Fibroblast of mammary gland (primary cell): ENCODE measurements at regions not wholly inside any gene's neighbourhood (a gene's known extent, or its start where the extent isn't known, plus 50 kb on each side); places are given as distances from the start of the nearest gene placed in this dataset.
A peak's percentile ranks its signal among the peaks of the same experiment; 100 is the strongest.

Source experiments
- DNase-seq: peaks from one replicate; pipeline ENCODE4 v3.0.0-alpha.2; 2010; ENCODE audit warnings: low read depth
- H3K4me3 ChIP-seq: 2 replicates; pipeline ENCODE4 v1.5.1; 2011; ENCODE audit warnings: low read depth, mild to moderate bottlenecking, low read length, moderate library complexity; ENCODE audit not compliant: control insufficient read depth
- TF ChIP-seq, protein P1 (sequence below): conservative IDR thresholded peaks from 2 replicates; pipeline ENCODE4 v1.5.1; 2011; ENCODE audit warnings: low read depth, low read length, inconsistent platforms; ENCODE audit not compliant: control insufficient read depth, insufficient read depth

DNA sequence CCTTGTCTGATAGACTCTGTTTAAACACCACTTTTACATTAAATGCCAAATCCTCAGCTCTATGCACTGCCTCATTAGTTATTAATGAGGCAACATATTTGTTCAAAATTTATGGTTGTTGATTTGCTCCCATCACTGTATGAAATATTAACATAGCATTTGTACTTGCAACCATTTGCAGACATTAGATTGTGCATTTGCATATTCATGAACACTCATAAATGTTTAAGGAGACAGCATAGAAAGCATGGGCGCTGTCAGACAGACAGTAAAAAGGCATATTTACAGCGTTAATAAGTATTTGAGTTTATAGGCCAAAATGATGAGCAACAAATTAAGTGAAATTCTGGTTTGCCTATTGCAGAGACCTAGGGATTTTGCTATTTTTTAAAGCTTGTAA, 502.3 kb downstream of the TXNL1 start:
- H3K4me3 ChIP-seq, result no peak overlapping the region
- DNase-seq, result no peak
- TF ChIP-seq, protein P1, sequence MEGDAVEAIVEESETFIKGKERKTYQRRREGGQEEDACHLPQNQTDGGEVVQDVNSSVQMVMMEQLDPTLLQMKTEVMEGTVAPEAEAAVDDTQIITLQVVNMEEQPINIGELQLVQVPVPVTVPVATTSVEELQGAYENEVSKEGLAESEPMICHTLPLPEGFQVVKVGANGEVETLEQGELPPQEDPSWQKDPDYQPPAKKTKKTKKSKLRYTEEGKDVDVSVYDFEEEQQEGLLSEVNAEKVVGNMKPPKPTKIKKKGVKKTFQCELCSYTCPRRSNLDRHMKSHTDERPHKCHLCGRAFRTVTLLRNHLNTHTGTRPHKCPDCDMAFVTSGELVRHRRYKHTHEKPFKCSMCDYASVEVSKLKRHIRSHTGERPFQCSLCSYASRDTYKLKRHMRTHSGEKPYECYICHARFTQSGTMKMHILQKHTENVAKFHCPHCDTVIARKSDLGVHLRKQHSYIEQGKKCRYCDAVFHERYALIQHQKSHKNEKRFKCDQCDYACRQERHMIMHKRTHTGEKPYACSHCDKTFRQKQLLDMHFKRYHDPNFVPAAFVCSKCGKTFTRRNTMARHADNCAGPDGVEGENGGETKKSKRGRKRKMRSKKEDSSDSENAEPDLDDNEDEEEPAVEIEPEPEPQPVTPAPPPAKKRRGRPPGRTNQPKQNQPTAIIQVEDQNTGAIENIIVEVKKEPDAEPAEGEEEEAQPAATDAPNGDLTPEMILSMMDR, result no peak

DNA sequence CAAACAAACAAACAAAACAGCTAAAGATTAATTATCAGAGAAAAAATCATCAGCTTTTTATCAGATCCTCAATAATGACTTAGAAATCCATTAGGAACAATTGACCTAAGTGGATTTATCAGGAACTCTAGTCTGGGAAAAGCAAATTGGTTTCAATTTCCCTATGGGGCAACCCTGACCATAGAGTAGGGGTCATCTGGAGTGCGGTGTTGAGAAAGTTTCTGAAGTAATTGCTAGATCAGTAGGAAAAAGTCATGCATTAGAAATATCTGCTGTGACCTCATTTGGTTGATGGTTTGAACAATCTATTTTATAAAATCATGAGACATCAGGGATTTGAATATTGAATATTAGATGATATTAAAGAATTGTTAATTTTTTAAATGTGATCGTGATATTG, 507.9 kb downstream of the TXNL1 start:
- peak; percentile 16 for DNase-seq
- TF ChIP-seq, protein P1, result no peak
- H3K4me3 ChIP-seq, result no peak overlapping the region

- TF ChIP-seq, protein P1, result no peak
- no peak for DNase-seq
Measured at GRCh38 chr18:56128153-56128791, 510.1 kb downstream of the TXNL1 start.

DNA sequence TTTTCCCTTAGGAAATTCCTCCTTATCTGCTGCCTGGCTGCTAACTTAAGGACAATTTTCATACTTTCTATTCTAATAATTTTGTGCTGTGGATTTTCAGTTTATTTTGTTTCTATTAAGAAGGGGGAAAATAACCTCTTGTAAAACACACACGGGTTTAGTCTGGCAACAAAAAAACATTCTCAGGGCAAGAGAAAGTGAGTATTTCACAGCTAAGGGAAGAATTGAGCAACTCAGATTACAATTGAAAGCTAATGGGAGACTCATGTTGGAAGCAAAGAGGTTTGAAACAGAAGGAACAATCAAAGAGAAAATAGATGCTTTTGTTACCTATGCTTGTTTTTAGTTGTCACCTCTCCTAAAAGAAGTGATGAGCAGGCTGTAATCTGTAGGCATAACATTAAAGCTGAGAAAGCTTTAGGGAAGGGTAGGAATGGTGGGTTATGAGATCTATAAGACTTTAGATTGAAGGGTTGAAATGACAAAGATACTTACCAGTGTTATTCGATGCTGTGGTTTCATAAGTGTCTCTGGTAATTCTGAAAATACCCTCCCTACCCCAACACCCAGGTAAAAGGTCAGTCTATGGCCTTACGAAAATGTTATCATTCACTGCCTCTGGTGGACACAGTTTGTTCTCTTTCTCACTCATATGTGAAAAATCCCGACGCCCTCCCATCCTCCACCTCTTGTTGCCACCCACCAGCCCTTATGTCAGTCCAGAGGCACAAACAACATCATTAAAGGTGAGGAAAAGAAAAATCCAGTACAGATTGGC, 510.9 kb downstream of the TXNL1 start:
- H3K4me3 ChIP-seq, result no peak overlapping the region
- TF ChIP-seq, protein P1, result no peak
- DNase-seq, result peak; percentile 36

More at GRCh38 chr18:56128153-56128791, 510.1 kb downstream of the TXNL1 start:
- H3K4me3 ChIP-seq, result no peak overlapping the region

- TF ChIP-seq, protein P1, result no peak
- H3K4me3 ChIP-seq, result no peak overlapping the region
- peak; percentile 87 for DNase-seq
Measured at GRCh38 chr18:56124186-56124585, 514.2 kb downstream of the TXNL1 start.

DNA sequence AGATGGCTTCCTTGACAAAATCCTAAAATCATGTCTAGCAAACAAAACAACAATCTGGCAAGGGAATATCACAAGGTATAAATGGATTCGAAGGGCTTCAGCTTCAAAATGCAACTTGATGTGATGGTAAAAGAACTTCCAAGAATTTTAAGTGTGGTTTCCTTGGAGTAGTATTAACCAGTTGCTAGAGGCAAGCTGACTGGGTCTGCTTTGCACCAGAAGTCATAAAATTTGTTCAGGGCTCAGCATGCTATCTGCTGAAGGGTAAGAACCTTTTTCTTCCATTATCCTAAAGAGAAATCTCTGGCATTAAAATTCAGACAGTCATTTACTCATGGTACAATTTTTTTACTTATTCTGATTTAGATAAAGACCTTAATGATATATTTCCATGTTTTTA, 516.7 kb downstream of the TXNL1 start:
- TF ChIP-seq, protein P1, result no peak
- DNase-seq, result no peak
- no peak overlapping the region for H3K4me3 ChIP-seq

DNA sequence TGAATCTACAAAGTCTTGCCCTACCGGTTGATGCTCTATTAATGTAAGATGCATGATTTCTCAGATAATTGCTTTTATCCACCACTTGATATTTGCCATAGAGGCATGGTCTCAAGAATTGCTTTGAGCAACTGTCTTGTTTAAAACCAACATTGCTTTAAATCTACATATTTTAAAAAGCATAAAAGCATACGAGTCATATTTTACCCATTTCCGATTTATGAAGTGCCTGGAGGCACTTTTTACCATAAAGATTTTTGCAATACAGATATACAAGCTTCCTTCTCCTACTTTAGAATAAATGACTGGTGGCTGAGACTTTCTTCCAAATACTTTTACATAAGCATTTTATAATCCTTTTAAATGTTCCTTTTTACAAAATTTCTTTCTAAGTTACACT, 517.6 kb downstream of the TXNL1 start:
- no peak for DNase-seq
- H3K4me3 ChIP-seq, result no peak overlapping the region
- TF ChIP-seq, protein P1, result no peak
